ENCODE measurements at regions not wholly inside any gene's neighbourhood (a gene's known extent, or its start where the extent isn't known, plus 50 kb on each side); places are given as distances from the start of the nearest gene placed in this dataset.

DNA sequence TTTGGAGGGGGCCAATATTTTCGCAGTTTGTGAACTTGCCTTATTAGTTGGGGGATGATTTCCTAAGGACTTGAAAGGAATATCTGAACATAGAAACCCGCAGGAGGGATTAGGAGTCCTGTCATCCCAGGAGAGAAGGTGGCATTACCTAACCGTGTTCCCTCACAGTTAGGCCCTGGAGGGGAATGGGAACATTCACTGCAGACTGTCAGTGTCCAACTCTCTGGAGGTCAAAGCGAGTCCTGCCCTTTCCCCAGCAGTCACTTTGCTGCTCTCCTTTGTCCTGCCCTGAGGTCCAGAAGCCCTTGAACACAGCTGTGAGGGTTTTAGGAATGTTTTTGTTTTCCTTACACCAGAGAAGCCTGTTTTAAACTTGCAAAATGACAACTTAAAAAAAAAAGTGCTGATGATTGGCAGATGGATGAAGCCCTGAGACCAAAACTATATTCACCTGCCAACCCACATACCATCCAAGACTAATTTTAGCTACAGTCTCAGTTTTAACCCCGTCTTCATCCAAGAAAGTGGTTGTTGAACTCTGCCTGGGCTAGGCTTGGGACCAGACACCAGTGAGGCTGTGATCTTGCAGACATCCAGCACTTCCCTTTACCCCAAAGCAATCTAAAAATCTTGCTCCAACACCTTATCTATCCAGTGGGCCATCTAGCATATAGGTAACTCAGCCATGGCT, 90.5 kb upstream of the MEX3C start:
- no peak for DNase-seq (ENCODE audit: low read depth, low spot score)
- H3K4me2 ChIP-seq (ENCODE audit: low read length), result no peak overlapping the region
- no peak overlapping the region for H2AFZ ChIP-seq (ENCODE audit: low read depth, low read length, poor library complexity, severe bottlenecking)
- no peaks in the 10 kb centered on the region for H3K9me2 ChIP-seq (ENCODE audit: insufficient read depth)
- RAD21 ChIA-PET (ENCODE audit: low non-redundant PET in 1 of 2, low total read pairs in 2 of 2, uncharacterized antibody in 2 of 2, unreplicated experiment in 2 of 2), result no interaction called here
- no peaks in the 10 kb centered on the region for H3K79me2 ChIP-seq (ENCODE audit: insufficient read depth, low read length)
- CTCF ChIA-PET, result no interaction called here
- H3K9me3 ChIP-seq (ENCODE audit: control insufficient read depth in 1 of 2, insufficient read depth in 1 of 2, low read depth in 1 of 2, low read length in 2 of 2), result no peaks in the 10 kb centered on the region
- H3K4me1 ChIP-seq (ENCODE audit: control insufficient read depth in 1 of 2, insufficient read depth in 2 of 2, low read length in 2 of 2), result no peaks in the 10 kb centered on the region
- no peak overlapping the region for H3K4me3 ChIP-seq (replicated peaks in 1 of 2; ENCODE audit: low read depth in 1 of 2, low read length in 2 of 2)
- TF ChIP-seq FOSL1 (IDR thresholded peaks at IDR 0.05; ENCODE audit: low read depth) (no peak), ZNF274 (IDR thresholded peaks at IDR 0.05; ENCODE audit: low read depth, low read length) (no peak), JUND (IDR thresholded peaks at IDR 0.05) (no peak)
- BruUV-seq (replicated peaks), result no TSS peak
- H3K9ac ChIP-seq (ENCODE audit: low read length), result no peak overlapping the region
- peaks cover 7% of the 10 kb centered on the region; the same call in 1 of the 2 replicates for H3K27me3 ChIP-seq (ENCODE audit: insufficient read depth, low read length)
- ATAC-seq, result no peak
- H3K36me3 ChIP-seq (ENCODE audit: control insufficient read depth in 1 of 2, insufficient read depth in 2 of 2, low read length in 2 of 2), result no peaks in the 10 kb centered on the region
- H4K20me1 ChIP-seq (ENCODE audit: insufficient read depth), result no peaks in the 10 kb centered on the region
- H3K27ac ChIP-seq (ENCODE audit: low read depth, low read length), result no peak overlapping the region
- intact Hi-C loops (cut with micrococcal nuclease), result no loop called here
- POLR2A ChIA-PET, result no interaction called here

DNA sequence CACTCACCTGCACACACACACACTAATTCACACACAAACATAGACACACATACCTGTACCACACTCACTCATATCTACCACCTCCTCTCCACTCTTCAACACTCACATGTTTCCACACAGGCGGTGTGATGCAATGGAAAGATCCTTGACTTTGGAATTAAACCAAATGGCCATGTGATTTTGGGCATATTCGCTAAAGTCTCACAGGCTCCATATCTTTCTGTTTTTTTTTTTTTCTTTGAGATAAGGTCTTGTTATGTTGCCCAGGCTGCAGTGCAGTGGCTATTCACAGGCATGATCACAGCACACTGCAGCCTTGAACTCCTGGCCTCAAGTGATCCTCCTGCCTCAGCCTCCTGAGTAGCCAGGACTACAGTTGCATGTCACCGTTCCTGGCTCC, 91.1 kb upstream of the MEX3C start:
- Histone ChIP-seq H3K4me1 (ENCODE audit: control insufficient read depth in 1 of 2, insufficient read depth in 2 of 2, low read length in 2 of 2) (no peaks in the 10 kb centered on the region), H3K9ac (ENCODE audit: low read length) (no peak overlapping the region), H3K27ac (ENCODE audit: low read depth, low read length) (no peak overlapping the region), H3K36me3 (ENCODE audit: control insufficient read depth in 1 of 2, insufficient read depth in 2 of 2, low read length in 2 of 2) (no peaks in the 10 kb centered on the region), H4K20me1 (ENCODE audit: insufficient read depth) (no peaks in the 10 kb centered on the region), H3K79me2 (ENCODE audit: insufficient read depth, low read length) (no peaks in the 10 kb centered on the region), H3K27me3 (ENCODE audit: insufficient read depth, low read length) (peaks cover 7% of the 10 kb centered on the region; the same call in 1 of the 2 replicates), H2AFZ (ENCODE audit: low read depth, low read length, poor library complexity, severe bottlenecking) (no peak overlapping the region), H3K9me2 (ENCODE audit: insufficient read depth) (no peaks in the 10 kb centered on the region), H3K9me3 (ENCODE audit: control insufficient read depth in 1 of 2, insufficient read depth in 1 of 2, low read depth in 1 of 2, low read length in 2 of 2) (no peaks in the 10 kb centered on the region), H3K4me2 (ENCODE audit: low read length) (no peak overlapping the region), H3K4me3 (replicated peaks in 1 of 2; ENCODE audit: low read depth in 1 of 2, low read length in 2 of 2) (no peak overlapping the region)
- TF ChIP-seq EZH2phosphoT487 (IDR thresholded peaks at IDR 0.05; ENCODE audit: borderline replicate concordance) (no peak), ZFX (IDR thresholded peaks at IDR 0.05) (no peak), CBX3 (IDR thresholded peaks at IDR 0.05; ENCODE audit: low read depth) (no peak), SP1 (IDR thresholded peaks at IDR 0.05; ENCODE audit: low read depth) (no peak), CEBPB (IDR thresholded peaks at IDR 0.05; ENCODE audit: low read depth) (no peak), TCF7L2 (IDR thresholded peaks at IDR 0.05; ENCODE audit: borderline replicate concordance, extremely low read depth, insufficient read depth, insufficient read length) (no peak), YY1 (IDR thresholded peaks at IDR 0.05; ENCODE audit: extremely low read depth, insufficient replicate concordance, low read depth, low read length) (no peak)
- TF ChIP-seq, protein P1, sequence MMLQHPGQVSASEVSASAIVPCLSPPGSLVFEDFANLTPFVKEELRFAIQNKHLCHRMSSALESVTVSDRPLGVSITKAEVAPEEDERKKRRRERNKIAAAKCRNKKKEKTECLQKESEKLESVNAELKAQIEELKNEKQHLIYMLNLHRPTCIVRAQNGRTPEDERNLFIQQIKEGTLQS (IDR thresholded peaks at IDR 0.05), result no peak
- CTCF ChIA-PET, result no interaction called here
- POLR2A ChIA-PET, result no interaction called here
- BruUV-seq (replicated peaks), result no TSS peak
- intact Hi-C loops (cut with micrococcal nuclease), result no loop called here
- RAD21 ChIA-PET (ENCODE audit: low non-redundant PET in 1 of 2, low total read pairs in 2 of 2, uncharacterized antibody in 2 of 2, unreplicated experiment in 2 of 2), result no interaction called here
- DNase-seq (ENCODE audit: low read depth, low spot score) (no peak), ATAC-seq (no peak)

Measured in HCT116 (cell line).